Jurkat, Clone E6-1 (cell line): ENCODE measurements at regions not wholly inside any gene's neighbourhood (a gene's known extent, or its start where the extent isn't known, plus 50 kb on each side); places are given as distances from the start of the nearest gene placed in this dataset.
"Not testable (repeated sequence)": the region's sequence is repeated elsewhere in the genome, so short reads cannot be mapped to it uniquely, and the experiment has no call there.

Experiments
- DNase-seq: peaks from one replicate; pipeline ENCODE4 v3.0.0-alpha.2; 2011; ENCODE audit warnings: low read depth, low spot score
- H3K4me3 ChIP-seq: 2 replicates; pipeline ENCODE4 v1.5.1; 2011; ENCODE audit warnings: mild to moderate bottlenecking, low read length, control low read depth, moderate library complexity

- H3K4me3 ChIP-seq: no peak overlapping the region
- no peak for DNase-seq
Observed at GRCh38 chr20:1801225-1801928, 93.8 kb upstream of the SIRPA start.

- no peak for DNase-seq
- no peak overlapping the region for H3K4me3 ChIP-seq
Observed at GRCh38 chr20:1800777-1801176, 94.4 kb upstream of the SIRPA start.

DNA sequence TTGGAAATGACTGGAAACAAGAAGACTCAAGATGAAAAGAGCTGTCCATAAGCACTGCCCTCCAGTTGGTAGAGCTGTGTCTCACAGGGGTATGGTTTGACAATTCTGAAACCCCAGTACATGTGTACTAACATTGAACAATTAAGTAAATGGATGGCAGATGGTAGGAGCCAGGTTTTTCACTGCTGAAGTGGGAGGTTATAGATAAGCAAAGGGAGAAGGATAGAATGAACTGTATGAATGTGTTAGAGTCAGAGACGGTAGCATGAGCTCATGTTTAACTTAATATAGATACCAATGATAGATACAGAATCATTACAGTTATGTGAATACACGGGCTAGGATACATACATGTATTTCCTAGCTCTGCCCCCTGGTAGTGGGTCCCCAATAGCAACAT lies 95.0 kb upstream of the SIRPA start:
- no peak for DNase-seq
- H3K4me3 ChIP-seq: no peak overlapping the region

DNA sequence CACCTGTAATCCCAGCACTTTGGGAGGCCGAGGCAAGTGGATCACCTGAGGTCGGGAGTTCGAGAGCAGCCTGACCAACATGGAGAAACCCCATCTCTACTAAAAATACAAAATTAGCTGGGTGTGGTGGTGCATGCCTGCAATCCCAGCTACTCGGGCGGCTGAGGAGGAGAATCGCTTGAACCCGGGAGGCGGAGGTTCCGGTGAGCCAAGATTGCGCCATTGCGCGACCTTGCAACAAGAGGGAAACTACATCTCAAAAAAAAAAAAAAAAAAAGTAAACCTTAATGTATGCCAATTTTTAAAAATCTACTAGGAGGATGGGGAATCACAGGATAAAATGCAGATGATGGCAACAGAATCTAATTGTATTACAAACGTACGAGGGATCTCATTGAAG lies 95.5 kb upstream of the SIRPA start:
- DNase-seq: not testable (repeated sequence)

GRCh38 chr20:1798982-1799381 lies 96.2 kb upstream of the SIRPA start:
- no peak for DNase-seq
- no peak overlapping the region for H3K4me3 ChIP-seq

More for the DNA sequence above, 95.5 kb upstream of the SIRPA start:
- H3K4me3 ChIP-seq: not testable (repeated sequence)

- no peak for DNase-seq
- H3K4me3 ChIP-seq: no peak overlapping the region
Observed at GRCh38 chr20:1793821-1794220, 101.4 kb upstream of the SIRPA start.

GRCh38 chr20:1792274-1792673 lies 102.9 kb upstream of the SIRPA start:
- no peak overlapping the region for H3K4me3 ChIP-seq
- DNase-seq: no peak

GRCh38 chr20:1790386-1790785 lies 104.8 kb upstream of the SIRPA start:
- DNase-seq: no peak
- no peak overlapping the region for H3K4me3 ChIP-seq

- no peak for DNase-seq
- no peak overlapping the region for H3K4me3 ChIP-seq
Observed at GRCh38 chr20:1788044-1788443, 107.2 kb upstream of the SIRPA start.

DNA sequence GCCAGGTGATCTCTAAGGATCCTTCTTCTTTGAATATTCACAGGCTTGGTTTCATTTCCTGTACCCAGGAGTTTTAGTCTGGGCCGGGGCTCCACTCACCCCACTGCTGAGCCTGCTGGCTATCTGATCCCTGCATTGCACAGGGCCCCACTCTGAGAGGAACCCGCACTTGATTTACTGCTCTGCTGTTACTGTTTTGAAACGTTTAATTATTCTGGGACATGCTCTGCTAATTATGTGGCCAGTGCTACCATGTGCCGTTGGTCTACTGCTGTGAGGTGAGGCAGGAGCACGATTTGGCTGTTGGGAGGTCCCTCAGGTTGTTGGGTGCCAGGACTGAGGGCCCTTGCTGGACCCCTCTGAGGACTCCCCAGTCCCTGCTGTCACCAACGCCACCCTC lies 108.7 kb upstream of the SIRPA start:
- DNase-seq: no peak

GRCh38 chr20:1784586-1784985 lies 110.6 kb upstream of the SIRPA start:
- H3K4me3 ChIP-seq: no peak overlapping the region
- DNase-seq: no peak

More for the DNA sequence above, 108.7 kb upstream of the SIRPA start:
- no peak overlapping the region for H3K4me3 ChIP-seq

DNA sequence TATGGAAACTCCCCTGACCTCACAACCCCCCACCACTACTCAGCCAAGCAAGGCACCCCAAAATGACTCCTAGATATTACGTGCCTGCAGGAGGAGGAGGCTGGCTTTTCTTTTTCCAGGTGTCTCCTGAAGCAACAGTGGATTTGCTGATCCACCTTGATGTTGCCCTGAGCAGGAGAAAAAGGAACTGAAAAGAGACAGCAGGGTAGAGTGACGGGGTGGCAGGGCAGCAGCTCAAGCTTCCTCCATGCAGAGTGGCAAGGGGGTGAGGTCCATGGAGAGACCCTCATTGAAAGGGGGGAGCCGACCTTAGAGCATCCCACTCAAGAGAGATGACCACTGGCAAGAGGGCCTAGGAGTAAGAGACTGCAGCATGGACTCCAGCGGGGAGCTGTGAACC lies 112.0 kb upstream of the SIRPA start:
- no peak for DNase-seq

GRCh38 chr20:1782181-1782580 lies 113.0 kb upstream of the SIRPA start:
- H3K4me3 ChIP-seq: no peak overlapping the region
- DNase-seq: no peak

More for the DNA sequence above, 112.0 kb upstream of the SIRPA start:
- no peak overlapping the region for H3K4me3 ChIP-seq

DNA sequence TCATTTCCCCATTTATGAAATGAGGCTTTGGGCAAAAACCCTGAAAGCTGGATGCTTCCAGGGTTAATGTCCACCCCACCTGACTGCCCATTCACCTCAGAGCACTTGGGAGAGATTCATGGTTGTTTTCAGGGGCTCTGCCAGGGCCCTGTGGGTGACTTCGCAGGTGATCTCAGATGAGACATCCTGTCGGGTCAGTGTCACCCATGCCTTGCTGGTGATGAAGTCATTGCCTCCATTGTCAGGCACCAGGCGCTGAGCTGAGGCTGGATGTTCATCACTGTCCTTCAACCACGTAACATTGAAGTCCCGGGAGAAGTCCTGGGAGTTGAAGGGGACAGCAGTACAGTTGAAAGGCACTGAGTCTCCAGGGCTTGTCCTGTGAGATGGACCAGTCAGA lies 115.6 kb upstream of the SIRPA start:
- H3K4me3 ChIP-seq: no peak overlapping the region
- DNase-seq: no peak

- no peak for DNase-seq
- no peak overlapping the region for H3K4me3 ChIP-seq
Observed at GRCh38 chr20:1778338-1778737, 116.9 kb upstream of the SIRPA start.

DNA sequence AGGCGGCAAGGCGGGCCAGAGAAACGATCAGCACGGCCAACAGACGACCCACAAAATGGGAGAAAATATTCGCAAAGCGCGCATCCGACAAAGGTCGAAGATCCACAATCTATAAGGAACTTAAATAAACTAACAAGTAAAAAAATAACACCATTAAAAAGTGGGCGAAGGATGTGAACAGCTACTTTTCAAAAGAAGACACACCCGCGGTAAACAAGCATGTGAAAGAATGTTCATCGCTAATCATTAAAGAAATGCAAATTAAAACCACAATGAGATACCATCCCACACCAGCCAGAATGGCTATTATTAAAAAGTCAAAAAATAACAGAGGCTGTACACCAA lies 117.8 kb upstream of the SIRPA start:
- peak overlapping the region; percentile 70 for H3K4me3 ChIP-seq
- no peak for DNase-seq

DNA sequence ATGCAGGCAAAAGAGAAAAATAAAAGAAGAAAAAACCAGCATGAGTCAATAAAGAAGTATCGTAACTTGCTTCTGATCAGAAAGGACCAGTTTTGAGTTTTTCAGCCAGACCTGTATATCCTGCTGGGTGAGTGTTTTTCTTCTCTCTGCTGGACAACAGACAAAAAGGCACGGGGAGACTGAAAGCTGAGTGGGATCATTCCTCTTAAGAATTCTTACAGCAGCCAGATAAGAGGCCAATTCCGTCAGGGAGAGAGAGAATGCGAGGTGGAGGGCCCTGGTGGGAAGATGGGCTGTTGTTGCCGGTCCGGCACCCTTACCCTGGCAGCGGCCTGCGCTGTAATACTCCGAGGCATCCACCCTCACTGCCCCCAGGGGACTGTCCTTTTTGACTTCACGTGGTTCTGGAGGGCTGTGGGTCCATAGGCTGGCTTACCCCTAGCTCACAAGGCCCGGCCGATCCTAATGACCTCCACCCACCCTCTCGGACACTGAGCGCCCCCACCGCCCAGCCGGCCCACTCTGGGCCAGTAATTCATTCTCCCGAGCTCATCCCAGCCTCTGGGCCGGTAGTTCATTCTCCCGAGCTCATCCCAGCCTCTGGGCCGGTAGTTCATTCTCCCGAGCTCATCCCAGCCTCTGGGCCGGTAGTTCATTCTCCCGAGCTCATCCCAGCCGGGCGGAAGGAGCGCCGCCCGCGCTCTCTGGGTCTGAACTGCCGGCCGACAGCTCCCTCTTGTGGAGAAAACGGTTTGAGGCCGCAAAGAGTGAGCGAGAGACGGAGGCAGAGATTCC lies 118.3 kb upstream of the SIRPA start:
- peak overlapping the region; percentile 70 for H3K4me3 ChIP-seq
- DNase-seq: peak; percentile 71

DNA sequence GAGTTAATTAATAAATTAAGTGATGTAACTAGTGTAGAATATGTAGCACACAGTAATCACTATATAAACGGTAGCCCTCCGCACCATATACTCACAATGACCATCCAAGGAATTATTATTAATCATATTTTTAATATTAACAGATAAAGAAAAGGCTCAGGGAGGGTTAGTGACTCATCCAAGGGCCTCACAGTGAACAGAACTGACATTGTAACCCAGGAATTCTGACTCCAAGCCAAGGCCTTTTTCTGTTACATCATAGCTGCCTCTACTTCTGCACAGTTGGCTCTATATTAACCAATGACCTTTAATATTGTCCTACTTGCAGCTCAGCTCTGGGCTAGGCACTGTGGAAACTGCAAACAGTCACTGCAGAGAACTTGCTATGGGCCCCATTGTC lies 117.5 kb upstream of the SIRPG start:
- H3K4me3 ChIP-seq: no peak overlapping the region

GRCh38 chr20:1774479-1774878 lies 116.9 kb upstream of the SIRPG start:
- no peak for DNase-seq
- no peak overlapping the region for H3K4me3 ChIP-seq

More for the DNA sequence above, 117.5 kb upstream of the SIRPG start:
- no peak for DNase-seq

DNA sequence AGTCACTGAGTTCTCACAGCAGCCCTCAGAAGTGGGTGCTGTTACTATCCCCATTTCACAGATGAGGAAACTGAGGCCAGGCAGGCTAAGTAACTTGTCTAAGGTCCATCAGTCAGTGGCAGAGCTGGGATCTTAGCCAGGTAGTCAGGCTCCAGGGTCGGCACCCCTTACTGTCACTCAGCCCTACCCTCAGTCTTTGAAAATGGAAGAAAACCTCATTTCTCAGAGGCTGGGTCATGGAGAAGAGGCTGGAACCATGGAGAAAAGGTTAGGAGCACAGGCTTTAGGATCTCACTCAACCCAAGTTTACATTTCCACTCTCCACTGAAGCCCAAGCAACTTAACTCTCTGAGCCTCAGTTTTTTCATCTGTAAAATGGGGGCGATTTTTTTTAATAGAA lies 116.2 kb upstream of the SIRPG start:
- H3K4me3 ChIP-seq: no peak overlapping the region
- no peak for DNase-seq

- H3K4me3 ChIP-seq: no peak overlapping the region
- no peak for DNase-seq
Observed at GRCh38 chr20:1769491-1769890, 111.9 kb upstream of the SIRPG start.
